ENCODE measurements at regions not wholly inside any gene's neighbourhood (a gene's known extent, or its start where the extent isn't known, plus 50 kb on each side); places are given as distances from the start of the nearest gene placed in this dataset.

DNA sequence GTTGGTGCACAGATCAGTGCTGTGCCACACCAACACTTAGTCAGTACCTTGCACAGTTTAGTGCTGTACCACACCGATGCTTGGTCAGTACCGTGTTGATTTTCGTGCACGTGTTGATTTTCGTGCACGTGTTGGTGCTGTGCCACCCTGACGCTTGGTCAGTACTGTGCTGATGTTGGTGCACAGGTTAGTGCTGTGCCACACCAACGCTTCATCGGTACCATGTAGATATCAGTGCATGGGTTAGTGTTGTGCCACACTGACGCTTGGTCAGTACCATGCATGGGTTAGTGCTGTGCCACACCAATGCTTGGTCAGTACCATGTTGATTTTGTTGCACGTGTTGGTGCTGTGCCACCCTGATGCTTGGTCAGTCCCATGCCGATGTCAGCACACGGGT is 103.5 kb downstream of the NPIPB11 start:
- TF ChIP-seq CTCF (IDR thresholded peaks at IDR 0.05; ENCODE audit: low read depth, low read length) (no peak), MYC (IDR thresholded peaks at IDR 0.05; ENCODE audit: low read depth, low read length) (no peak), POLR2A (IDR thresholded peaks at IDR 0.05; ENCODE audit: extremely low read depth, insufficient read length) (no peak)
